ENCODE measurements at regions not wholly inside any gene's neighbourhood (a gene's known extent, or its start where the extent isn't known, plus 50 kb on each side); places are given as distances from the start of the nearest gene placed in this dataset.

GRCh38 chr2:147777394-147777793 is 67.4 kb upstream of the ACVR2A start:
- Mint-ChIP-seq H3K9me3 (ENCODE audit: unreplicated experiment) (no peaks in the 10 kb centered on the region), H3K4me1 (ENCODE audit: low read depth, unreplicated experiment) (peaks cover 13% of the 10 kb centered on the region), H3K27ac (ENCODE audit: unreplicated experiment) (no peak overlapping the region), H3K36me3 (ENCODE audit: low read depth, unreplicated experiment) (no peaks in the 10 kb centered on the region), H3K4me3 (ENCODE audit: unreplicated experiment) (no peak overlapping the region), H3K27me3 (ENCODE audit: low read depth, unreplicated experiment) (no peaks in the 10 kb centered on the region)
- Histone ChIP-seq H3K27me3 (ENCODE audit: insufficient read depth, low read length) (no peaks in the 10 kb centered on the region), H3K4me3 (ENCODE audit: insufficient read depth, low read depth, low read length) (no peak overlapping the region), H3K9ac (ENCODE audit: low read length) (no peak overlapping the region), H3K27ac (ENCODE audit: low read depth, low read length) (no peak overlapping the region), H2AFZ (ENCODE audit: low read depth, low read length) (no peak overlapping the region), H4K20me1 (ENCODE audit: insufficient read depth, low read length) (no peaks in the 10 kb centered on the region), H3K4me1 (ENCODE audit: insufficient read depth, low read length) (no peaks in the 10 kb centered on the region), H3K36me3 (ENCODE audit: insufficient read depth, low read length) (no peaks in the 10 kb centered on the region), H3K9me3 (ENCODE audit: insufficient read depth, low read depth, low read length) (no peaks in the 10 kb centered on the region), H3K79me2 (ENCODE audit: insufficient read depth, low read length) (no peaks in the 10 kb centered on the region), H3K4me2 (ENCODE audit: low read length) (no peak overlapping the region)
- no peak for TF ChIP-seq EZH2 (IDR thresholded peaks at IDR 0.05; ENCODE audit: insufficient read depth, low read length)
- FAIRE-seq (no peak), DNase-seq (ENCODE audit: low read depth) (no peak)

GRCh38 chr2:147774805-147775204 is 70.0 kb upstream of the ACVR2A start:
- H3K27ac Mint-ChIP-seq (ENCODE audit: unreplicated experiment), result no peak overlapping the region
- no peak overlapping the region for H3K4me3 Mint-ChIP-seq (ENCODE audit: unreplicated experiment)
- H3K9me3 ChIP-seq (ENCODE audit: insufficient read depth, low read depth, low read length), result no peaks in the 10 kb centered on the region
- TF ChIP-seq EZH2 (IDR thresholded peaks at IDR 0.05; ENCODE audit: insufficient read depth, low read length) (no peak), CTCF (IDR thresholded peaks at IDR 0.05; ENCODE audit: insufficient read depth, low read depth, low read length) (no peak)
- no peaks in the 10 kb centered on the region for H4K20me1 ChIP-seq (ENCODE audit: insufficient read depth, low read length)
- no peaks in the 10 kb centered on the region for H3K9me3 Mint-ChIP-seq (ENCODE audit: unreplicated experiment)
- DNase-seq (ENCODE audit: low read depth) (no peak), FAIRE-seq (no peak)
- H3K9ac ChIP-seq (ENCODE audit: low read length), result no peak overlapping the region
- H3K4me3 ChIP-seq (ENCODE audit: insufficient read depth, low read depth, low read length), result no peak overlapping the region
- no peaks in the 10 kb centered on the region for H3K4me1 ChIP-seq (ENCODE audit: insufficient read depth, low read length)
- H3K27me3 Mint-ChIP-seq (ENCODE audit: low read depth, unreplicated experiment), result no peaks in the 10 kb centered on the region
- H3K36me3 ChIP-seq (ENCODE audit: insufficient read depth, low read length), result no peaks in the 10 kb centered on the region
- no peak overlapping the region for H3K4me2 ChIP-seq (ENCODE audit: low read length)
- H3K27ac ChIP-seq (ENCODE audit: low read depth, low read length), result no peak overlapping the region
- no peaks in the 10 kb centered on the region for H3K27me3 ChIP-seq (ENCODE audit: insufficient read depth, low read length)
- H3K4me1 Mint-ChIP-seq (ENCODE audit: low read depth, unreplicated experiment), result peaks cover 7% of the 10 kb centered on the region
- H3K79me2 ChIP-seq (ENCODE audit: insufficient read depth, low read length), result no peaks in the 10 kb centered on the region
- no peak overlapping the region for H2AFZ ChIP-seq (ENCODE audit: low read depth, low read length)
- H3K36me3 Mint-ChIP-seq (ENCODE audit: low read depth, unreplicated experiment), result no peaks in the 10 kb centered on the region

- H3K4me1 Mint-ChIP-seq (ENCODE audit: low read depth, unreplicated experiment), result peaks cover 5% of the 10 kb centered on the region
- no peaks in the 10 kb centered on the region for H3K79me2 ChIP-seq (ENCODE audit: insufficient read depth, low read length)
- TF ChIP-seq CTCF (IDR thresholded peaks at IDR 0.05; ENCODE audit: insufficient read depth, low read depth, low read length) (no peak), EZH2 (IDR thresholded peaks at IDR 0.05; ENCODE audit: insufficient read depth, low read length) (no peak)
- no peak overlapping the region for H3K27ac ChIP-seq (ENCODE audit: low read depth, low read length)
- H3K36me3 Mint-ChIP-seq (ENCODE audit: low read depth, unreplicated experiment), result no peaks in the 10 kb centered on the region
- H4K20me1 ChIP-seq (ENCODE audit: insufficient read depth, low read length), result no peaks in the 10 kb centered on the region
- no peak overlapping the region for H3K4me3 ChIP-seq (ENCODE audit: insufficient read depth, low read depth, low read length)
- DNase-seq (ENCODE audit: low read depth), result no peak
- H2AFZ ChIP-seq (ENCODE audit: low read depth, low read length), result no peak overlapping the region
- FAIRE-seq, result no peak
- H3K4me3 Mint-ChIP-seq (ENCODE audit: unreplicated experiment), result no peak overlapping the region
- no peak overlapping the region for H3K27ac Mint-ChIP-seq (ENCODE audit: unreplicated experiment)
- H3K36me3 ChIP-seq (ENCODE audit: insufficient read depth, low read length), result no peaks in the 10 kb centered on the region
- H3K27me3 ChIP-seq (ENCODE audit: insufficient read depth, low read length), result no peaks in the 10 kb centered on the region
- H3K9me3 Mint-ChIP-seq (ENCODE audit: unreplicated experiment), result no peaks in the 10 kb centered on the region
- no peak overlapping the region for H3K9ac ChIP-seq (ENCODE audit: low read length)
- H3K4me1 ChIP-seq (ENCODE audit: insufficient read depth, low read length), result no peaks in the 10 kb centered on the region
- H3K4me2 ChIP-seq (ENCODE audit: low read length), result no peak overlapping the region
- no peaks in the 10 kb centered on the region for H3K27me3 Mint-ChIP-seq (ENCODE audit: low read depth, unreplicated experiment)
- no peaks in the 10 kb centered on the region for H3K9me3 ChIP-seq (ENCODE audit: insufficient read depth, low read depth, low read length)
These were observed 71.3 kb upstream of the ACVR2A start for GRCh38 chr2:147773479-147773878.

Measured in astrocyte (in vitro differentiated cells and primary cell).